ENCODE measurements at regions not wholly inside any gene's neighbourhood (a gene's known extent, or its start where the extent isn't known, plus 50 kb on each side); places are given as distances from the start of the nearest gene placed in this dataset.

DNA sequence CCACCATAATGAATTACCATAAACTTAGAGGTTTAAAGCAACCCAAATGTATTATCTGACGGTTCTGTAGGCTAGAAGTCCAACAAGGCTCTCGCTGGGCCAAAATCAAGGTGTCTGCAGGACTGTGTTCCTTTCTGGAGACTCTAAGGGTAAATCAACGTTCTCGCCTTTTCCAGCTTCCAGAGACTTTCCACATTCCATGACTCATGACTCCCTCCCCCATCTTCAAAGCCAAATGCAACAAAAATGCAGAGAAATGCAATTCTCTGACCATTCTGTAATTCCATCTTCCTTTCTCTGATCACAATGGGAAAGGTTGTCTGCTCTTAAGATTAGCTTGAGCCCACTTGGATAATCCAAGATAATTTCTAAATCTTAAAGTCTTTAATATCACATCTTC, 287.1 kb downstream of the LTN1 start:
- intact Hi-C loops (cut with DNase I; ENCODE audit: low total_unique reads): no loop called here
- WGBS, 5 donors: 68 to 95% (median 74%) methylated on average over 4 of the region's 4 CpGs

GRCh38 chr21:28704746-28705145, 287.9 kb downstream of the LTN1 start:
- 44 to 73% (median 64%) methylated on average over 5 of the region's 5 CpGs for WGBS, 5 donors
- TF ChIP-seq POLR2AphosphoS5 (IDR thresholded peaks at IDR 0.05) (no peak), CTCF (IDR thresholded peaks at IDR 0.05) (no peak), POLR2A (IDR thresholded peaks at IDR 0.05) (no peak), EP300 (IDR thresholded peaks at IDR 0.05) (no peak)
- peaks cover 0 to 6% (median 0%) of the 10 kb centered on the region in 4 donors for H3K9me3 ChIP-seq

More for the DNA sequence above, 287.1 kb downstream of the LTN1 start:
- H3K4me3 ChIP-seq: no peak overlapping the region
- H3K4me1 ChIP-seq: peaks cover 0 to 9% (median 0%) of the 10 kb centered on the region in 4 donors
- H3K9me3 ChIP-seq: peaks cover 0 to 6% (median 0%) of the 10 kb centered on the region in 4 donors
- H3K36me3 ChIP-seq: no peaks in the 10 kb centered on the region
- no peak for TF ChIP-seq POLR2A (IDR thresholded peaks at IDR 0.05)
- no peak for TF ChIP-seq EP300 (IDR thresholded peaks at IDR 0.05)
- no peak for TF ChIP-seq CTCF (IDR thresholded peaks at IDR 0.05)
- TF ChIP-seq POLR2AphosphoS5 (IDR thresholded peaks at IDR 0.05): no peak
- H3K27ac ChIP-seq: no peak overlapping the region
- no peak for DNase-seq
- no peaks in the 10 kb centered on the region for H3K27me3 ChIP-seq

DNA sequence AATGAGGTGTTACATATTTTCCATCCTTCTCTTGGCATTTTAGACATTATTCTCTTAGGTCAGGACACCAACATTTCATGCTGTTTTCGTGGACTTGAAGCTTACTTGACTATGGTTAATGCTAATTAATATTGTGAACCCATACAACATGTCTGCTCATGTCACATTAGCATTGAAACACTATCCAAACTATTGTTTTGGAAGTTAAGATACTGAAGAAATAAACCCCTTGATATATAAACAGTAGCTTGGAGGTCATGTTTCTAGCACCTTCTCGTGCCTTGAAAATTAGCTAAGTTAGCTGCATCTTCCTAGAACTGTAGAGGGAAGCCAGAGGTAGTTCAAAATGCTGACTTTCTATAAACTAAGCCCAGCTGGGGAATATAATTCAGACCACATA, 288.8 kb downstream of the LTN1 start:
- intact Hi-C loops (cut with DNase I; ENCODE audit: low total_unique reads): no loop called here
- no peak for TF ChIP-seq CTCF (IDR thresholded peaks at IDR 0.05)
- TF ChIP-seq POLR2AphosphoS5 (IDR thresholded peaks at IDR 0.05): no peak
- TF ChIP-seq POLR2A (IDR thresholded peaks at IDR 0.05): no peak
- TF ChIP-seq EP300 (IDR thresholded peaks at IDR 0.05): no peak
- Histone ChIP-seq H3K36me3 (no peaks in the 10 kb centered on the region), H3K9me3 (peaks cover 0 to 3% (median 0%) of the 10 kb centered on the region in 4 donors), H3K27me3 (no peaks in the 10 kb centered on the region), H3K4me3 (no peak overlapping the region), H3K27ac (no peak overlapping the region), H3K4me1 (peaks cover 0 to 9% (median 0%) of the 10 kb centered on the region in 4 donors)
- WGBS, 5 donors: 55 to 74% (median 68%) methylated on average over 2 of the region's 2 CpGs
- DNase-seq: no peak

More at GRCh38 chr21:28704746-28705145, 287.9 kb downstream of the LTN1 start:
- Histone ChIP-seq H3K27me3 (no peaks in the 10 kb centered on the region), H3K36me3 (no peaks in the 10 kb centered on the region), H3K4me1 (peaks cover 0 to 9% (median 0%) of the 10 kb centered on the region in 4 donors), H3K4me3 (no peak overlapping the region), H3K27ac (no peak overlapping the region)
- intact Hi-C loops (cut with DNase I; ENCODE audit: low total_unique reads): no loop called here
- DNase-seq: peak in 1 of 2 donors; percentile 66

GRCh38 chr21:28699596-28700259, 292.9 kb downstream of the LTN1 start:
- Histone ChIP-seq H3K4me3 (no peak overlapping the region), H3K9me3 (no peaks in the 10 kb centered on the region), H3K27me3 (no peaks in the 10 kb centered on the region), H3K4me1 (peaks cover 0 to 6% (median 0%) of the 10 kb centered on the region in 4 donors), H3K36me3 (no peaks in the 10 kb centered on the region), H3K27ac (no peak overlapping the region)
- TF ChIP-seq POLR2A (IDR thresholded peaks at IDR 0.05) (no peak), POLR2AphosphoS5 (IDR thresholded peaks at IDR 0.05) (no peak), CTCF (IDR thresholded peaks at IDR 0.05) (no peak), EP300 (IDR thresholded peaks at IDR 0.05) (no peak)
- WGBS, 5 donors: 72 to 85% (median 82%) methylated on average over 3 of the region's 3 CpGs
- no peak for DNase-seq
- intact Hi-C loops (cut with DNase I; ENCODE audit: low total_unique reads): no loop called here
